Body of pancreas (tissue), 4 donors: ENCODE measurements at regions not wholly inside any gene's neighbourhood (a gene's known extent, or its start where the extent isn't known, plus 50 kb on each side); places are given as distances from the start of the nearest gene placed in this dataset.

Source experiments
- POLR2A ChIP-seq, 3 donors: fragments of 450-650 bp; IDR thresholded peaks; one replicate each; pipeline ENCODE4 v1.6.1; 2016; ENCODE audit warnings: antibody characterized with exemption in 3 of 3, mild to moderate bottlenecking in 2 of 3
- TF ChIP-seq, protein P1 (sequence below), 7 experiments: fragments of 450-650 bp in 4 of 7; fragments of 200-600 bp in 3 of 7; sonication (generic) in 3 of 7; IDR thresholded peaks; one replicate each; pipeline ENCODE4 v1.5.1; 2016 to 2019; ENCODE audit warnings: antibody characterized with exemption in 7 of 7

DNA sequence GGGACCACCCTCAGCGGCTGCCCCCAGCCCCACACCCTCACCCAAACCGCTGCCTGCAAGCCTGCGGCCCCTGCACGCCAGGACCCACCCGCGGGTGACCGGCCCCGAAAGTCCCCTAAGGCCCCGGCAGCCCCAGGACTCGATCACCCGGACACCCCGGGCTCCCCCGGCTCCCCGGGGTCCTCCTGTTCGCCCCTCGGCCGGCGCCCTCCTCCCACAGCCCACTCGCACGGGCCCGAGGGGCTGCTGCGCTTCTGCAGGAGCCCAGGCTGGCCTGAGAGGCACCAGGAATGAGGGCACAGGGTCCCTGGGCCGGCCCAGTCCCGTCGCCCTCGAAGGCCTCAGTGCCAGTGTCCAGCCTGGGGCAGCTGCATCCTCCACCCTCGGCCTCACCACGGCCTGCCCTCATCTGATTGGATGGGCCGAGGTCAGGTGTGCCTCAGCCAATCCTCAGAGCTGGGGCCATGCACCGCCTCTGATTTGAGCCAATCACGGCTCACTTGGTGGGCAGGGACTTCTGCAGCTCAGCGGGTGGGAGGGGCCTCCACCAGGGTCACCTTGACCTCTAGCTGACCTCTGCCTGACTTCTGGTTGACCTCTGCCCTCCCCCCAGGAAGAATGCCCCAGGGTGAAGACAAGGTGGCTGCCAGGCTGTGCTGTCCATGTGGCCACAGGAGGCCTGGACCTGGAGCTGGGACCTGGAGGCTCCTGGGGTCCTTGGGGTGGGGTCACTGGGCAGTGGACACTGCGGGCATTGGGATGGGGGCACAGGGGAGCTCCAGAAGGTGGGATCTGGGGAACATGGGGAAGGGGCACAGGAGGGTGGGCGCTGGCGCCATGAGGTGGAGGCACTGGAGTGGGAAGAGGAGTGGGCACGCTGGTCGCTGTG is 97.6 kb upstream of the NKX1-1 start:
- TF ChIP-seq, protein P1, sequence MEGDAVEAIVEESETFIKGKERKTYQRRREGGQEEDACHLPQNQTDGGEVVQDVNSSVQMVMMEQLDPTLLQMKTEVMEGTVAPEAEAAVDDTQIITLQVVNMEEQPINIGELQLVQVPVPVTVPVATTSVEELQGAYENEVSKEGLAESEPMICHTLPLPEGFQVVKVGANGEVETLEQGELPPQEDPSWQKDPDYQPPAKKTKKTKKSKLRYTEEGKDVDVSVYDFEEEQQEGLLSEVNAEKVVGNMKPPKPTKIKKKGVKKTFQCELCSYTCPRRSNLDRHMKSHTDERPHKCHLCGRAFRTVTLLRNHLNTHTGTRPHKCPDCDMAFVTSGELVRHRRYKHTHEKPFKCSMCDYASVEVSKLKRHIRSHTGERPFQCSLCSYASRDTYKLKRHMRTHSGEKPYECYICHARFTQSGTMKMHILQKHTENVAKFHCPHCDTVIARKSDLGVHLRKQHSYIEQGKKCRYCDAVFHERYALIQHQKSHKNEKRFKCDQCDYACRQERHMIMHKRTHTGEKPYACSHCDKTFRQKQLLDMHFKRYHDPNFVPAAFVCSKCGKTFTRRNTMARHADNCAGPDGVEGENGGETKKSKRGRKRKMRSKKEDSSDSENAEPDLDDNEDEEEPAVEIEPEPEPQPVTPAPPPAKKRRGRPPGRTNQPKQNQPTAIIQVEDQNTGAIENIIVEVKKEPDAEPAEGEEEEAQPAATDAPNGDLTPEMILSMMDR (IDR thresholded peaks at IDR 0.05) = no peak
- no peak for TF ChIP-seq POLR2A (IDR thresholded peaks at IDR 0.05)
